Right atrium auricular region (tissue), 2 donors: ENCODE measurements at regions not wholly inside any gene's neighbourhood (a gene's known extent, or its start where the extent isn't known, plus 50 kb on each side); places are given as distances from the start of the nearest gene placed in this dataset.
A peak's percentile ranks its signal among the peaks of the same experiment; 100 is the strongest.

Source experiments
- DNase-seq: peaks from one replicate; pipeline ENCODE4 v3.0.0-alpha.2; 2019; ENCODE audit warnings: low spot score
- H3K27ac ChIP-seq, 2 donors: fragments of 200-600 bp; sonication (generic); 1 replicate in 1 of 2; 2 replicates in 1 of 2; pipeline ENCODE4 v1.5.1; 2016 to 2019
- H3K27me3 ChIP-seq, 2 donors: fragments of 200-600 bp; sonication (generic); one replicate each; pipeline versions ENCODE4 v1.5.1 to v1.6.0; 2017 to 2019
- H3K36me3 ChIP-seq: fragments of 200-600 bp; sonication (generic); one replicate; pipeline ENCODE4 v1.5.1; 2016
- H3K4me1 ChIP-seq, 2 donors: fragments of 200-600 bp; sonication (generic); one replicate each; pipeline versions ENCODE4 v1.5.1 to v1.6.0; 2017 to 2019
- H3K4me3 ChIP-seq, 2 donors: fragments of 200-600 bp; sonication (generic); 1 replicate in 1 of 2; 2 replicates in 1 of 2; pipeline ENCODE4 v1.5.1; 2017 to 2019; ENCODE audit warnings: mild to moderate bottlenecking in 1 of 2, moderate library complexity in 1 of 2
- H3K9me3 ChIP-seq, 2 donors: fragments of 200-600 bp; sonication (generic); one replicate each; pipeline ENCODE4 v1.5.1; 2019
- TF ChIP-seq, protein P1 (sequence below), 2 donors: fragments of 200-600 bp; sonication (generic); IDR thresholded peaks; one replicate each; pipeline ENCODE4 v1.5.1; 2019; ENCODE audit warnings: antibody characterized with exemption in 2 of 2

DNA sequence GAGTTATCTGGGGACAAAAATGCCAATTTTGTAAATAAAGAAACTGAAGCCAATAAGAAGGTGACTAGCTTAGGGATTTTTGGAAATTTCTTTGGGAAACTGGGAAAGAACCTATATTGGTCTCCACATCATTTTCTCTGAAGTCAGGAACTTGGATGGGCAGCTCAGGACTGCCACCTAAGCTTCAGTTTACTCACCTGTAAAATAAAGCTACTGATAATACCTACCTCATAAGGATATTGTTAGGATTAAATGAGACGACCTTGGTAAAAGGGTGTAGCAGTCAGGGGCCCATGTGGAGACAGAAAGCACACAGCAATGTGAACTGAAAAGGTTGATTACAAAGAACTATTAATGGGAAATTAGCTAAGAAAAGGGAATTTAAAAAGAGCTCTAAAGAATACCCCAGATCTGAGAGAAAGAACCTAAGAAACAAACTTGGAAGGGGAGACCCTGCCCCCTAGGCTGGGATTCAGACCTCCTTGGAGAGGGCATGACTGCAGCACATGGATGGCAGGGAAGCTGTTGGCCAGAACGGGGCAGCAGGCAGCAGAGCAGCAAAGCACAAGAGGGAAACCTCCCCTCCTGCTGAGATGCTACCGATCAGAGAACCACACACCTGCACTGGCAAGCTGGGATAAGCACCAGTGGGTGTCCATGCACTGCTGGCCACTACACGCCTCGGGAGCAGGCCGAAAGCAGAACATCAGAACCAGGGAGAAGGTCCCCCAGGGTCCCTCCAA, 83.7 kb upstream of the THBS1 start:
- H3K27ac ChIP-seq = peak overlapping the region in 1 of 2 donors; percentile 14
- H3K36me3 ChIP-seq = no peaks in the 10 kb centered on the region
- H3K9me3 ChIP-seq = no peaks in the 10 kb centered on the region
- no peaks in the 10 kb centered on the region for H3K27me3 ChIP-seq
- DNase-seq = no peak
- no peak overlapping the region for H3K4me3 ChIP-seq
- TF ChIP-seq, protein P1, sequence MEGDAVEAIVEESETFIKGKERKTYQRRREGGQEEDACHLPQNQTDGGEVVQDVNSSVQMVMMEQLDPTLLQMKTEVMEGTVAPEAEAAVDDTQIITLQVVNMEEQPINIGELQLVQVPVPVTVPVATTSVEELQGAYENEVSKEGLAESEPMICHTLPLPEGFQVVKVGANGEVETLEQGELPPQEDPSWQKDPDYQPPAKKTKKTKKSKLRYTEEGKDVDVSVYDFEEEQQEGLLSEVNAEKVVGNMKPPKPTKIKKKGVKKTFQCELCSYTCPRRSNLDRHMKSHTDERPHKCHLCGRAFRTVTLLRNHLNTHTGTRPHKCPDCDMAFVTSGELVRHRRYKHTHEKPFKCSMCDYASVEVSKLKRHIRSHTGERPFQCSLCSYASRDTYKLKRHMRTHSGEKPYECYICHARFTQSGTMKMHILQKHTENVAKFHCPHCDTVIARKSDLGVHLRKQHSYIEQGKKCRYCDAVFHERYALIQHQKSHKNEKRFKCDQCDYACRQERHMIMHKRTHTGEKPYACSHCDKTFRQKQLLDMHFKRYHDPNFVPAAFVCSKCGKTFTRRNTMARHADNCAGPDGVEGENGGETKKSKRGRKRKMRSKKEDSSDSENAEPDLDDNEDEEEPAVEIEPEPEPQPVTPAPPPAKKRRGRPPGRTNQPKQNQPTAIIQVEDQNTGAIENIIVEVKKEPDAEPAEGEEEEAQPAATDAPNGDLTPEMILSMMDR (IDR thresholded peaks at IDR 0.05) = no peak
- H3K4me1 ChIP-seq = peaks cover 0 to 36% of the 10 kb centered on the region in 2 donors

DNA sequence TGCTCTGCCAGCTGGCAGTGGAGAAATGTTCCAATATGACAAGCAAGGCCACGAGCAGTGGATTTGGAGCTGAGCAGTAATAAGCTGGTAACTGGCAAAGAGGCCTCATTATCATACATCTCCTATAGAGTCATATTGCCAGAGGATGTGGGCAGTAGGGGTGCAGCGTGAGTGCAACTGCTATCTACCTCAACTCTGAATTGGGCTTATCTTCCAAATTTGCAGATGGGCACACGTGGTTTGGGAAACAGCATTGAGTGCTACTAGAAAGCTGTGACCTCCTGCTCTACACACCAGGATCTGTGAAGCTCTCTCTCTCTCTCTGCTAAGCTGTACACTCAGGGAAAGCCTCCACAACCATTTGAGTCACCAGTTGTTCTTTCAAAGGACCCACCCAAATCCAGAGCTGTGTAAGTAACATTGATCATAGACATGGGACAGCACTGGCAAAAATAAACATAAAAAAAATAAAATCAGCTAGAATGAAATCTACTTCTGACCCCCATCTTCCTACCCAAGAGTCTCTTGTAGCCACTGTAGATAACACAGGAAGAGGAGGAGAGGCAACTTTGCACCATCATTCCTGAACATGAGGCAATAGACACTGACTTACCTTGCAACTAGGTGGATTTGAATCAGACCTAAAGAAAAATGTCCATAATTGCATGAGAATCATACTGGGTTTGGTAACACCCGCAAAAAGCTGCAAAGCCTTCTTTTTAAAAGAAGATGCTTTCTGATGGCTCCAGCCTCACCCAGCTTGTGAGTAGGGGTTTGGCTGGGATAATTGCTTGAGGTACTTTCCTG, 82.9 kb upstream of the THBS1 start:
- H3K27ac ChIP-seq = no peak overlapping the region
- no peaks in the 10 kb centered on the region for H3K9me3 ChIP-seq
- no peaks in the 10 kb centered on the region for H3K36me3 ChIP-seq
- no peak for DNase-seq
- no peaks in the 10 kb centered on the region for H3K27me3 ChIP-seq
- no peak overlapping the region for H3K4me3 ChIP-seq
- TF ChIP-seq, protein P1 (IDR thresholded peaks at IDR 0.05) = no peak
- peaks cover 0 to 30% of the 10 kb centered on the region in 2 donors for H3K4me1 ChIP-seq

DNA sequence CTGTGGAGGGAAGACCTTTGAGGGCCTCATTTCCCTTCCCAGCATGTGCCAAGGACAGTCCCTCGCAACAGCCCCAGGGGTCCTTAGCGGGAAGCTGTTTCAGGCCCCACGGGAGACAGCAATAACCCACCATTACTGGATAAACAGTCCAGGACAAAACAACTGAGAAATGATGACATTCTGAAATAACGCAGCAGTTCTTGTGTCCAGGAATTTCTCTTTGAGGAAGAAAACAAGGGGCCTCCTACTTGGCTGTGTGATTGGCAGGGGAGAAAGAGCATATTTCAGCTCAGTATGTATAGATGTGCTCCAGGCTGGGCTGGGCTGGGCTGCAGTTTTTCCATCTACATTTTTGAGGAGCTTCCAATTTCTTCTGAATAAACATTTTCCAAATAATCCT, 82.2 kb upstream of the THBS1 start:
- Histone ChIP-seq H3K36me3 (no peaks in the 10 kb centered on the region), H3K4me3 (no peak overlapping the region), H3K27ac (no peak overlapping the region), H3K9me3 (no peaks in the 10 kb centered on the region), H3K4me1 (peaks cover 0 to 25% of the 10 kb centered on the region in 2 donors), H3K27me3 (no peaks in the 10 kb centered on the region)
- no peak for DNase-seq
- TF ChIP-seq, protein P1 (IDR thresholded peaks at IDR 0.05) = no peak

DNA sequence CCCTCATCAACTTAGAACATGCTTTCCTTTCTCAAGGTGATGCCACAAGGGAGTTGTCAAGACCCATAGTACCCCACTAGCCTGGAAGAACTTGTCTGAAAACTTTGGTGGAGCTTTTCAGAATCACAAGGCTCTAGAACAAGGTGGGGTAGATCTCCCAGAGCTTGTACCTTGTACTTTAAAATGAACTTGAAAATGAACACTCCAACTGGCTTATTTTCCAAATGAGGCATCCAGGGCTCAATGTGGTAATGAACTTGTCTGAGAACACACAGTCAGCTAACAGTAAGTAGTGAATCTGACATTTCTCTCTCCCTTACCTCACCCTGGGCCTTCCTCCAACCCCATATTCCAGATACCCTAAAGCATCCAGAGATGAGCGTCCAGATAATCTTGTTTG, 81.8 kb upstream of the THBS1 start:
- H3K4me1 ChIP-seq = peaks cover 0 to 25% of the 10 kb centered on the region in 2 donors
- H3K27ac ChIP-seq = no peak overlapping the region

DNA sequence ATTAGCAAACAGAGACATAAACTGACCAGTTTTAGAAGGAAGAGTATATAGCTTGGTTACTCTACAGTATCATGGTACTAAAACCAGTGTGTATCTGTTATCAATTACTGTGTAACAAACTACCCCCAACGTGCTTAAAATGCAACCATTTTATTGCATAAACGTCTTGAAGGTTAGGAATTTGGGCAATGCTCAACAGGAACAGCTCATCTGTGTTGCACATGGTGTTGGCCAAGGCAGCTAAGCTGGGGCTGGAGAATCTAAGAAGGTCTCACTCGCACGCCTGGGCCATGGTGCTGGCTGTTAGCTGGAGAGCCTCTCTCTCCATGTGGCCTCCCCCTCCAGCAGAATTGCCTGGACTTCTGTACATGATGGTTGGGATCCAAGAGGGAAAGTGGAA, 81.2 kb upstream of the THBS1 start:
- TF ChIP-seq, protein P1 (IDR thresholded peaks at IDR 0.05) = no peak
- no peaks in the 10 kb centered on the region for H3K27me3 ChIP-seq
- no peak overlapping the region for H3K27ac ChIP-seq
- H3K4me1 ChIP-seq = peaks cover 0 to 25% of the 10 kb centered on the region in 2 donors
- H3K4me3 ChIP-seq = no peak overlapping the region
- DNase-seq = no peak
- no peaks in the 10 kb centered on the region for H3K36me3 ChIP-seq
- no peaks in the 10 kb centered on the region for H3K9me3 ChIP-seq

More for the DNA sequence above, 81.8 kb upstream of the THBS1 start:
- H3K27me3 ChIP-seq = no peaks in the 10 kb centered on the region
- no peaks in the 10 kb centered on the region for H3K9me3 ChIP-seq
- H3K4me3 ChIP-seq = no peak overlapping the region
- TF ChIP-seq, protein P1 (IDR thresholded peaks at IDR 0.05) = no peak
- no peaks in the 10 kb centered on the region for H3K36me3 ChIP-seq
- no peak for DNase-seq
